GM21526 (cell line): ENCODE measurements at regions not wholly inside any gene's neighbourhood (a gene's known extent, or its start where the extent isn't known, plus 50 kb on each side); places are given as distances from the start of the nearest gene placed in this dataset.
"Not testable (repeated sequence)": the region's sequence is repeated elsewhere in the genome, so short reads cannot be mapped to it uniquely, and the experiment has no call there.

ENCODE experiments used
- ATAC-seq: cut with Tn5 transposase; IDR thresholded peaks from one replicate; pipeline ENCODE4 v1.9.1; 2021; ENCODE audit warnings: moderate library complexity; ENCODE audit not compliant: unreplicated experiment, low FRiP score

- not testable (repeated sequence) for ATAC-seq
Observed at GRCh38 chr2:21908712-21909380, 785.1 kb downstream of the TDRD15 start.

DNA sequence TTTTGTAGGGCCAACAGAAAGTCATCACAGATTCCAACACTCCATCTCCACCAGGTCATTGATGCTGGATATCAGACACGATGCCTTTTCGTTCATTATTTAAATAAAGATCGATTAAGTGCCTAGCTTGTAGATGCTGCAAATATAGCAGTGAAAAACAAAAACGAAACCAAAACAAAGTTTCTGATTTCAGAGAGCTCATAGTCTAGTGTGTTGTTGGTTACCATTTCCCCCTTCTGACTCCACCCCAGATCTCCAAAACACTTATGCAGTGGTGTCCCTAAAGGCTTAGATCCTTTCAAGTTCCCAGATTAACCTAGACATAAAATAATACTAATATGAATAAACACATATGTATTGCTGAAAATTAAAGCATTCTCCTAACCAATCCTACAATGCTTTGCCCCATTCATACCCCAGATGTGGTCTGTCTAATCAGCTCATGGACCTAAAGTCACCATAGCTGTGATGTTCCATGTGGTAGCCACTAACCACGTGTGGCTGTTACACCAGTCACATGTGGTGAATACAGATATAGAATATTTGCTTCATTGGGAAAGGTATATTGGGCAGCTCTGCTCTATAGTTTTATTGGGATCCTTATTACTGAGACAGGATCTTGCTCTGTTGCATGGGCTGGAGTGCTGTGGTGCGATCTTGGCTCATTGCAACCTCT is 787.2 kb downstream of the TDRD15 start:
- no peak for ATAC-seq

DNA sequence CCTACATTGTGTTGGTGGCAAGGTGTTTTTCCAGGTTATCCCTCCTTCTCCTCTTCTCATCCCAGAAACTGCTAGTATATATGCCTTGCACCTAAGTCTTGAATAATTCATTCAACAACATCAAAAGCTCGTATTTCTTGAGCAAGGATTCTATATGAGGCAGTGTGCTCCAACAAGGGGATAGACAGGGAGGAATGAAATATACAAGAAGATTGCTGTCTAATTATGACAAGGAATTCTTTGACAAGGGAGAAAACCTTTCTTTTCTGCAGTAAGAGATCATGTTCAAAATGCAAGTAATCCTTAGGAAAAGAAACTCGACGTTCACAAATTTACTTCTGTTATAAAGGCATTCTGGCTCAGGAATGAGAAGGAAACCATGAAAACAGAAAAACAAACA is 788.6 kb downstream of the TDRD15 start:
- ATAC-seq = no peak

GRCh38 chr2:21915201-21915600 is 791.4 kb downstream of the TDRD15 start:
- ATAC-seq = no peak

DNA sequence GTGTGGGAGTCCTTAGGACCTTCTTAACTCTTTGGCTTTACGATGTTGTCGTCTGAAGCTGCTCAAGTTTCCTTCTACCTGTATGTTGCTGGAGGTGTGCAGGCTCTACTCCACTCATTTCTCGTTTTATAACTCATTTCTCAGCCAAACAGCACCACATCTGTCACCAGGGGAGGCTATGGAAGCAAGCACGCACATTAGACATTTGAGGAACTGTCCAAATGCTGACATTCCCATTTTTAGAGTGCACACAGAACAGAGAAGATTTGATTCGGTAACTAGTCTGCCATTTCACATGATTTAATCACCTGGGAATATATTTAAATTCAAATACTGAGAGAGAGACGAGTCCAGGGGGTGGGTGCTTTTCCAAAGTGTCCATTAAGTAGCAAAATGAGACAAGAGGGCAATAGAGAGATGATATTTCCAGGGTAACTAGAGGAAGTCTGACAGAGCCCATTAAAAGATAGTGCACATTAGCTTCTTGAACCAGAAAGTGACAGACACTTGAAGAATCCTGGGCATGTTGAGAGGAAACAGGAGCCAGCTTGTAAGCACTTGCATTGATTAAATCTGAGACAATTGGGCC is 793.3 kb downstream of the TDRD15 start:
- no peak for ATAC-seq

GRCh38 chr2:21920721-21921120 is 797.0 kb downstream of the TDRD15 start:
- ATAC-seq = no peak

DNA sequence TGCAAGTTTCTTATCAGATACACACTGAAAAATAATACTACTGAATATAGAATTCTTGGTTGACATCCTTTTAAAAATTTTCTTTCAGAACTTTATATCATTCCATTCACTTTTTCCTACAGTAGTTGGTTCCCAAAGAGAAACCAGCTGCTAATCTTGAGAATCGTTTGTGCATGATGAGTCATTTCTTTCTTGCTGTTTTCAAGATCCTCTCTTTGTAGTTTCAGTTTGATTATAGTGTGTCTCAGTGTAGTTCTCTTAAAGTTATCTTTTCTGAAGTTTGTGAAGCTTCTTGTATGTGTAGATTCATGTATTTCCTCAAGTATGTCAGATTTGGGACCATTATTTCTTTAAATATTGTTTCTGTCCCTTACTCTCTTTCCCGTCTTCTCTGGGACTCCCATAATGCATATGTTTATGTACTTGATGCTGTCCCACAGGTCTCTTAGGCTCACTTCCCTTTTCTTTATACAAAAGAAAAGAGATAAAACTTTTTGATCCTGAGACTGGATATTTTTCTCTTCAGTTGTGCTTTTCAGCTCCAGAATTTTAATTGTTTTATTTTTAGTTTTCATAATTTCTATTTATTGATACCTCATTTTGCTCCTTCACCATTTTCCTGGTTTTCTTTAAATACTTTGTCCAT is 801.0 kb downstream of the TDRD15 start:
- ATAC-seq = peak; percentile 93

DNA sequence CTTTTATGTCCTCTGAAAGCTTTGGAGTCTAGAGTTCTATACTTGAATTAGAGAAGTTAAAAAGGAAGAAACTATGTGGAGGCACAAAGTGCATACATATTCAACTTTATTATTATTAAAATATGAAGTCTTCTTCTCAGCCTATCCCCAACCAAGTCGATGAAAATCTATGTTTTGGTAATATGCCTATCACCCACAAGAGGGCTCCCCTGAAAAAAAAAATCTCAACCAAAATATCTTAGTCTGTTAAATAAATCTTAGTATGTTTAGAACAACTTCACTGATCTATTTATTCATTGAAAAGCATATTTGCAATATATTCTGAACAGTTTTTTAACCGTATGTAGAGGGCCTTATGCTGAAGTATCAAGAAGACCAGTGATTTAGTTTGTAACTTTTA is 804.5 kb downstream of the TDRD15 start:
- no peak for ATAC-seq

DNA sequence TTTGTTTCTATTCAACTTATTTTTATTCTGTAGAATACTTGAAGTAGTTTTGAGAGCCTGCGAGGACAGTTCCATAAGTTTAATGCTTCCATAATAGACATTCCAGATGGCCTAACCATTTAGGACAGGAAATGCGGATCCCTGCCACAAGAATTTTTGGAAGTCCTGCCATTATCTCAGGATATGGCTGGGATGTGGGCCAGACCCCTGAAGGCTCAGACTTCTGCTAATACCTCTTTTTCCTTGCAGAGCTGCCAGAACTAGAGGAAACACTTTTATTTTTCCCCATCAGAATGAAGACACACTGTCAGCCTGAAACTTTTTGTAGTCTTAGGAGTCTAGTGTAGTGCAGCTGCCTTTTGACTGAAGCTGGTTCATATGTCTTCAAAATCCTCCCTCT is 806.5 kb downstream of the TDRD15 start:
- no peak for ATAC-seq

- no peak for ATAC-seq
Observed at GRCh38 chr2:21939967-21940366, 816.2 kb downstream of the TDRD15 start.

DNA sequence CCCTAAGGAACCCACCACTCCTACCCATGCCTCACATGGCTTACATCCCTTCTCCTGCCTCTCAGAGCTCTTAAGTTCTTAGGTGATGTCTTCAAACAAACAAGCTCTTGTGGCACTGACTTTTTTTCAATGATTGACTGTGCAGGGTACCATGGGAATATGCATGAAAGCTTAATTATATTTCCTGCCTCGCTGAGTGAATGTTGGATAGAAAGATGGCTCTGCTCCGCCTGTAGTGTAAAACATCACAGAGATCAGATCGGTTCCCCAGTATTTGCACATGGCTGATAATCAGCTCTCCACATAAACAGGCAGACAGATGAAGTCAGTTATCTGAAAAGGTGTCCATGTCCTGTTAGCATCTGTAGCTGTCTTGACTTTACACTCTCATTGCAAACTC is 820.8 kb downstream of the TDRD15 start:
- no peak for ATAC-seq

DNA sequence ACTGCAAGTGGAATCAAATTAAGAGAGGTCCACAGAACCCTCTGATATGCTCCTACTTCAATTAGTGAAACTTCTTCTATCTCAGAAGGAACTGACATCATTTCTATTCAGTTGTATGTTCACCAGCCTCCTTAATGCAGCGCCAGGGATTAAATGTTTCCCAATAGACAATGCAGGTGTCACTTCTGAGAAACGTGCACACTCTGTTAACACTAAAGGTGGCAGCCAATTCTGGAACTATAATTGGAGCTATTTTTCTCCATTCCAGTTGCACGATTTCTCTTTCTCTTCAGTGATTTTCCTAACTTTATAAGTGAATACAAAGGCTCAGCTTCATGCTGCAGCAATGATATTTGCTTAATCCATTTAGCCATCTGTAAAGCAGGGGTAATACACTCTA is 821.9 kb downstream of the TDRD15 start:
- ATAC-seq = no peak

DNA sequence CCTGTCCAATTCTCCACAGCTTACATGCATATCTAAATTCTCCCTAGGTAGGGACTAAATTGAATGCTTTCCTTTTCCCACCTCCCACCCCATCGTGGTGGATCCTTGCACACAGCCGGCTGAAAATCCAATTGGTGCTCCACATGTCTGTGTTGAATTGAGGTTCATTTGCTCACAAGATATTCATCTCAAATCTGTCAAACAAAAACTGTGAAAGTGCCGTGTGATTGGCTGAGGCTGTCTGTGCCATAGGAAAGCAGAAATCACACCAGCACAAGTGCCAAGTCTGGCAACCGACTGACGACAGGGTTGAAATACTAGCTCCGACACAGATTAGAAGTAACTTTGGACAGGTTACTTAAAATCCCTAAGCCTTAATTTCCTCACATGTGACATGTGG is 823.3 kb downstream of the TDRD15 start:
- no peak for ATAC-seq

GRCh38 chr2:21966139-21966538 is 842.4 kb downstream of the TDRD15 start:
- no peak for ATAC-seq

DNA sequence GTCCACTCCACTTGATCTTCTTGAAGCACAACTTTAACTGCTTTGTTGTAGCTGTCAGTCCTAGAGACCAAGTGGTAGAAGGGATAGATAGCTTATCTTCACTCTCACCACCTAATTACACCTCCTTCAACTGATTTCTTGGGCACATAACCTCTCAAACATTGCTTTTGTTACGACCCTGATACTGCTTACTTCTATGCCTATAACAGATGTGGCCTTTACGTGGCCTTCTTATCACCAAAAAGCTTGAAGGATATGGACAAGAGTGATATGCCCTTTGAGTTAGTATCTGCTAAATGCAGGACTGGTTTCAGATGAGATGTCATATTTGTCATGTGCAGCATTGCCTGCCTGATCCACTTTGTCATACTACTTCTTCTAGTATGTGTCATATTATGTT is 847.2 kb downstream of the TDRD15 start:
- no peak for ATAC-seq

GRCh38 chr2:21972586-21972985 is 848.8 kb downstream of the TDRD15 start:
- no peak for ATAC-seq

DNA sequence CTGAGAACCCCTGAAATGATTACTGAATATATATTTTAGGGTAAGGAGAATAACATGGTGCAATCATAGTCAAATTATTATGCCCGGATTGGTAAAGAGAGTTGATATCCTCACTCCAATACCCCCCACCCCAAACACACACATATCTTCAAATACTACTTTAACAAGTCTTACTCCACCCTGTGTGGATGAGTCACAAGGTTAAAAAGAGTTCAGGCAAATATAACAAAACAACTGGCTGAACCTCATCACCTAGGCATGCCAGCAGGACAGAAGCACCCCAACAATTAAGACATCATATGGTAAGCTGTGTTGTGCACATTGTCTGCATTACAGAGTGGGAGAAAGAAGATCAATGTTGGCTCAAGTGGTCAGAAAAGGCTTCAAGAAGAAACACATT is 857.4 kb downstream of the TDRD15 start:
- ATAC-seq = no peak

DNA sequence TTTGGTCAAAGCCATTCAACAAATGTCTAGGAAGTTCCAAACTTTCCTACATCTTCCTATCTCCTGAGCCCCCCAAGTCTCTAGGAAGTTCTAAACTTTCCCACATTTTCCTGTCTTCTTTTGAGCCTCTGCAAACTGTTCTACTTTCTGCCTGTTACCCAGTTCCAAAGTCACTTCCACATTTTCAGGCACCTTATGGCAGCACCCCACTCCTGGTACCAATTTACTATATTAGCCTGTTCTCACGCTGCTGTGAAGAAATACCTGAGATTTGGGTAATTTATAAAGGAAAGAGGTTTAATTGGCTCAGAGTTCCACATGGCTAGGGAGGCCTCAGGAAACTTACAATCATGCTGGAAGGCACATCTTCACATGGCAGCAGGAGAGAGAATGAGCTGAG is 869.2 kb downstream of the TDRD15 start:
- ATAC-seq = no peak

GRCh38 chr2:21996339-21996738 is 872.6 kb downstream of the TDRD15 start:
- no peak for ATAC-seq

- ATAC-seq = no peak
Observed at GRCh38 chr2:21999522-21999921, 875.8 kb downstream of the TDRD15 start.

- no peak for ATAC-seq
Observed at GRCh38 chr2:22002066-22002465, 878.3 kb downstream of the TDRD15 start.

DNA sequence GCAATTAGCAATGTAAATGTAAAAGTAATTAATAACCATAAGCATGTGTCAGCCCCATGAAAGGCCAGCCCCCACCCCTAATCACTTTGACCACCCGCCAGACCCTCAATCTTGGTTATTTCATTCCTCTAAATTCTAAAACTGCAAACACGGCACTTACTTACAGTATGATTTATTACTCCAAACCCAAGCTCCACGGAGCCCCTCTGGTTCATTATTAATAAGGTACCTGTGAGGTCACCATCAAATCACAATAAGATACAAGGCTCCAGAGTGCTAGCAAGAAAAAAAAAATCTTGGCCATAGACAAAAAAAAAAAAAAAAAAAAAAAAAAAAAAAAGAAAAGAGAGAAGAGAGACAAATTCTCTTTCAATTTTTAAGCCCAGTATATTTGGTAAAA is 879.5 kb downstream of the TDRD15 start:
- ATAC-seq = no peak
